SK-N-SH treated with all-trans-retinoic acid at 6 μM for 48 hours (cell line): ENCODE measurements at regions not wholly inside any gene's neighbourhood (a gene's known extent, or its start where the extent isn't known, plus 50 kb on each side); places are given as distances from the start of the nearest gene placed in this dataset.
"Not testable (repeated sequence)": the region's sequence is repeated elsewhere in the genome, so short reads cannot be mapped to it uniquely, and the experiment has no call there.

Experiments used
- ARNTL ChIP-seq: fragments of 450-650 bp; formaldehyde crosslinking; IDR thresholded peaks from 2 replicates; pipeline ENCODE4 v1.5.0; 2020; ENCODE audit warnings: low read depth, mild to moderate bottlenecking, moderate library complexity, borderline replicate concordance
- CREB5 ChIP-seq: fragments of 250-450 bp; sonication (Bioruptor Pico); IDR thresholded peaks from 2 replicates; pipeline ENCODE4 v1.5.1; 2020; ENCODE audit warnings: low read depth, mild to moderate bottlenecking, moderate library complexity
- ISL1 ChIP-seq: fragments of 250-450 bp; sonication (Bioruptor Pico); IDR thresholded peaks from 2 replicates; pipeline ENCODE4 v2.1.2; 2022; ENCODE audit warnings: mild to moderate bottlenecking, moderate library complexity
- OSR1 ChIP-seq: fragments of 250-450 bp; sonication (Bioruptor Pico); IDR thresholded peaks from 2 replicates; pipeline ENCODE4 v1.8.0; 2022; ENCODE audit warnings: moderate library complexity, mild to moderate bottlenecking, inconsistent platforms
- PATZ1 ChIP-seq: fragments of 250-450 bp; sonication (Bioruptor Pico); IDR thresholded peaks from 2 replicates; pipeline ENCODE4 v1.8.0; 2020; ENCODE audit warnings: mild to moderate bottlenecking, moderate library complexity, borderline replicate concordance
- POU6F1 ChIP-seq: fragments of 250-450 bp; sonication (Bioruptor Pico); IDR thresholded peaks from 2 replicates; pipeline ENCODE4 v1.8.0; 2021; ENCODE audit warnings: low read depth, mild to moderate bottlenecking, moderate library complexity, borderline replicate concordance
- PPARA ChIP-seq: fragments of 250-450 bp; sonication (Bioruptor Pico); IDR thresholded peaks from 2 replicates; pipeline ENCODE4 v1.5.0; 2020; ENCODE audit warnings: mild to moderate bottlenecking, borderline replicate concordance
- RARB ChIP-seq: fragments of 250-450 bp; sonication (Bioruptor Pico); IDR thresholded peaks from 2 replicates; pipeline ENCODE4 v1.8.0; 2021; ENCODE audit warnings: mild to moderate bottlenecking, moderate library complexity
- SNAI2 ChIP-seq: fragments of 250-450 bp; sonication (Bioruptor Pico); IDR thresholded peaks from 2 replicates; pipeline ENCODE4 v1.5.0; 2020; ENCODE audit warnings: mild to moderate bottlenecking, moderate library complexity
- TCF4 ChIP-seq: fragments of 250-450 bp; sonication (Bioruptor Pico); IDR thresholded peaks from 2 replicates; pipeline ENCODE4 v1.8.0; 2021; ENCODE audit warnings: mild to moderate bottlenecking, moderate library complexity, borderline replicate concordance
- TOX ChIP-seq: fragments of 250-450 bp; sonication (Bioruptor Pico); IDR thresholded peaks from 2 replicates; pipeline ENCODE4 v1.8.0; 2021; ENCODE audit warnings: mild to moderate bottlenecking, moderate library complexity, borderline replicate concordance
- TSHZ2 ChIP-seq: fragments of 250-450 bp; sonication (Bioruptor Pico); IDR thresholded peaks from 2 replicates; pipeline ENCODE4 v1.5.0; 2020; ENCODE audit warnings: mild to moderate bottlenecking, moderate library complexity
- ZC3H10 ChIP-seq: fragments of 250-450 bp; sonication (Bioruptor Pico); IDR thresholded peaks from 2 replicates; pipeline ENCODE4 v1.5.1; 2021; ENCODE audit warnings: mild to moderate bottlenecking, moderate library complexity
- ZFP30 ChIP-seq: fragments of 450-650 bp; formaldehyde crosslinking; IDR thresholded peaks from 2 replicates; pipeline ENCODE4 v1.5.0; 2022; ENCODE audit warnings: mild to moderate bottlenecking, moderate library complexity

GRCh38 chr19:28434794-28435193 lies 778.2 kb downstream of the UQCRFS1 start:
- TF ChIP-seq PPARA; SNAI2 (CRISPR knock-in tag); TCF4; ARNTL (CRISPR knock-in tag); ZFP30 (CRISPR knock-in tag); CREB5 (CRISPR knock-in tag); POU6F1 (CRISPR knock-in tag); RARB; OSR1; PATZ1 (CRISPR knock-in tag); TOX (CRISPR knock-in tag); ISL1 (CRISPR knock-in tag); ZC3H10 (CRISPR knock-in tag); TSHZ2: not testable (repeated sequence)
